Thyroid gland (tissue), 4 donors: ENCODE measurements at regions not wholly inside any gene's neighbourhood (a gene's known extent, or its start where the extent isn't known, plus 50 kb on each side); places are given as distances from the start of the nearest gene placed in this dataset.

ENCODE experiments used
- DNase-seq, 2 donors: peaks; one replicate each; pipeline ENCODE4 v3.0.0-alpha.2; 2019
- H3K27ac ChIP-seq, 3 donors: fragments of 200-600 bp; sonication (generic); 1 replicate in 2 of 3; 2 replicates in 1 of 3; pipeline ENCODE4 v1.5.1; 2016 to 2019; ENCODE audit warnings: mild to moderate bottlenecking in 1 of 3, moderate library complexity in 1 of 3
- H3K27me3 ChIP-seq: fragments of 200-600 bp; sonication (generic); one replicate; pipeline ENCODE4 v1.5.1; 2019
- H3K36me3 ChIP-seq, 2 donors: fragments of 200-600 bp; sonication (generic); one replicate each; pipeline ENCODE4 v1.5.1; 2016 to 2019
- H3K4me1 ChIP-seq, 2 donors: fragments of 200-600 bp; sonication (generic); one replicate each; pipeline ENCODE4 v1.5.1; 2017 to 2019
- H3K4me3 ChIP-seq, 3 donors: fragments of 200-600 bp; sonication (generic); replicated peaks in 1 of 3; 1 replicate in 2 of 3; 2 replicates in 1 of 3; pipeline ENCODE4 v1.5.1; 2016; ENCODE audit warnings: mild to moderate bottlenecking in 1 of 3
- H3K9me3 ChIP-seq: fragments of 200-600 bp; sonication (generic); one replicate; pipeline ENCODE4 v1.5.1; 2017
- CTCF ChIP-seq, 6 experiments: fragments of 200-600 bp in 3 of 6; fragments of 450-650 bp in 3 of 6; sonication (generic) in 3 of 6; IDR thresholded peaks; one replicate each; pipeline ENCODE4 v1.5.1; 2016 to 2019; ENCODE audit warnings: antibody characterized with exemption in 6 of 6, mild to moderate bottlenecking in 2 of 6, inconsistent platforms in 1 of 6, moderate library complexity in 1 of 6
- POLR2A ChIP-seq, 2 donors: fragments of 450-650 bp; IDR thresholded peaks; one replicate each; pipeline ENCODE4 v1.6.1; 2017; ENCODE audit warnings: antibody characterized with exemption in 2 of 2, mild to moderate bottlenecking in 2 of 2, moderate library complexity in 1 of 2
- WGBS, 2 donors: methylation state at CpG; one replicate each; pipeline ENCODE4 v1.1.5; 2017; 5-methylcytosine and 5-hydroxymethylcytosine counted together
- intact Hi-C: fragments of 100-400 bp; cut with DNase I; formaldehyde crosslinking; loops from one replicate; pipeline ENCODE4 v1.15.1; 2023

- no peak for DNase-seq
- 59 to 63% methylated on average over 3 of the region's 3 CpGs for WGBS, 2 donors
- no peak overlapping the region for H3K27ac ChIP-seq
- H3K27me3 ChIP-seq = no peaks in the 10 kb centered on the region
- TF ChIP-seq POLR2A (IDR thresholded peaks at IDR 0.05) (no peak), CTCF (IDR thresholded peaks at IDR 0.05) (no peak)
- intact Hi-C loops = no loop called here
- H3K36me3 ChIP-seq = no peaks in the 10 kb centered on the region
- no peaks in the 10 kb centered on the region for H3K4me1 ChIP-seq
- no peaks in the 10 kb centered on the region for H3K9me3 ChIP-seq
- no peak overlapping the region for H3K4me3 ChIP-seq
These were observed 126.9 kb upstream of the LINC00305 start for GRCh38 chr18:64275593-64276300.

DNA sequence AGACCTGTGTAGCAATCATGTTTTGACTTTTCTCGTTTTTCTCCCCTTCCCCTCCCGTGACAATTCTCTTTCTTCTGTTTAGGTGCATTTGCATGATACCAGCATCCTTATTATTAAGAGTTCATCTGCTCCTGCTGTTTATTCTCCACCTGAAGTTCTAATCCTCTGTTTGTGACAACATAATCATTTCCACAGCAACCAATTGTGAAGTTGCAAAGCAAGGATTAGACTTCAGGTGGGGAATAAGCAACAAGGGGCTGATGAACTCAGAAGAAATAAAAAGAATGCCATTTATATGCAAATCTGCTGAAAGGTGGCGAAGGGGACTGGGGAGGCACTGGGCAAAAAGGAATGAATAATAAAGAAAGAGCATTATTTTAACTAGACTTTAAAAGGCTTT is 124.8 kb upstream of the LINC00305 start:
- Histone ChIP-seq H3K36me3 (no peaks in the 10 kb centered on the region), H3K27ac (no peak overlapping the region), H3K4me1 (no peaks in the 10 kb centered on the region), H3K27me3 (no peaks in the 10 kb centered on the region), H3K9me3 (no peaks in the 10 kb centered on the region), H3K4me3 (no peak overlapping the region)
- intact Hi-C loops = no loop called here
- WGBS, 2 donors = 67 to 74% methylated on average over 3 of the region's 3 CpGs
- no peak for DNase-seq
- TF ChIP-seq POLR2A (IDR thresholded peaks at IDR 0.05) (no peak), CTCF (IDR thresholded peaks at IDR 0.05) (no peak)

- TF ChIP-seq POLR2A (IDR thresholded peaks at IDR 0.05) = no peak
- no peak for TF ChIP-seq CTCF (IDR thresholded peaks at IDR 0.05)
These were observed 123.2 kb upstream of the LINC00305 start for GRCh38 chr18:64271975-64272659.

DNA sequence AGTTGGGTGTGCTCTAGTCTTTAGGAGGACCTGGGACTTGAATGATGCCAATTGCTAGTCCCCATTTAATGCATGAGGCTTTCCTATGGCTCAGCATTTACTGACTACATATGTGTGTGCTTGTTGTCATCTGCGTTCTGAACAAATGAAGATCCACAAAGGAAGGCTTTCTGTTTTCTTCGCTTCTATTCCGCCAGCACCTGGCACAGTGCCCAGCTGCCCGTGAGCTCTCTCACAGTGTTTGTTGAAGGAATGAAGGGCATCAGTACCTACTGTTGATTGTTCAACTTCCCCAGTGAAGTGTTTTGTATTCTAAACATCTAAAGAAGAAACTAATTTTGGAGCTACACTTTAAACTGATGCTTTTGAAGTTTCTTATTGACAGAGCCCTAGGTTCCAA is 122.4 kb upstream of the LINC00305 start:
- TF ChIP-seq CTCF (IDR thresholded peaks at IDR 0.05) (no peak), POLR2A (IDR thresholded peaks at IDR 0.05) (no peak)
- WGBS, 2 donors = 17 to 30% methylated on average over 4 of the region's 4 CpGs
- Histone ChIP-seq H3K27me3 (no peaks in the 10 kb centered on the region), H3K36me3 (no peaks in the 10 kb centered on the region), H3K27ac (no peak overlapping the region), H3K9me3 (no peaks in the 10 kb centered on the region), H3K4me1 (no peaks in the 10 kb centered on the region), H3K4me3 (no peak overlapping the region)
- peak in 1 of 2 donors; percentile 3 for DNase-seq
- intact Hi-C loops = no loop called here

More at GRCh38 chr18:64271975-64272659, 123.2 kb upstream of the LINC00305 start:
- no peaks in the 10 kb centered on the region for H3K4me1 ChIP-seq
- no peaks in the 10 kb centered on the region for H3K36me3 ChIP-seq
- WGBS, 2 donors = 85 to 88% methylated on average over 6 of the region's 6 CpGs
- intact Hi-C loops = no loop called here
- H3K27ac ChIP-seq = no peak overlapping the region
- no peaks in the 10 kb centered on the region for H3K9me3 ChIP-seq
- no peak overlapping the region for H3K4me3 ChIP-seq
- no peaks in the 10 kb centered on the region for H3K27me3 ChIP-seq
- DNase-seq = no peak

- H3K27me3 ChIP-seq = no peaks in the 10 kb centered on the region
- intact Hi-C loops = no loop called here
- no peaks in the 10 kb centered on the region for H3K36me3 ChIP-seq
- no peak for DNase-seq
- 94 to 98% methylated on average over 1 of the region's 1 CpG for WGBS, 2 donors
- H3K4me3 ChIP-seq = no peak overlapping the region
- TF ChIP-seq CTCF (IDR thresholded peaks at IDR 0.05) (no peak), POLR2A (IDR thresholded peaks at IDR 0.05) (no peak)
- H3K4me1 ChIP-seq = no peaks in the 10 kb centered on the region
- H3K9me3 ChIP-seq = no peaks in the 10 kb centered on the region
- no peak overlapping the region for H3K27ac ChIP-seq
These were observed 121.7 kb upstream of the LINC00305 start for GRCh38 chr18:64270608-64271007.
